ENCODE measurements at regions not wholly inside any gene's neighbourhood (a gene's known extent, or its start where the extent isn't known, plus 50 kb on each side); places are given as distances from the start of the nearest gene placed in this dataset.

- no peak overlapping the region for H3K4me3 Mint-ChIP-seq
- H3K27me3 Mint-ChIP-seq = no peaks in the 10 kb centered on the region
- ChIA-PET POLR2A (no interaction called here), CTCF (interaction anchor here in 1 of 2 donors (0.5 kb wide), 1 partner anchor 22 kb away, joined by 4 read pairs; no protein-coding TSS in a partner anchor)
- Histone ChIP-seq H3K4me3 (ENCODE audit: control insufficient read depth in 1 of 2, extremely low read depth in 1 of 2, low read length in 1 of 2) (no peak overlapping the region), H3K36me3 (ENCODE audit: control insufficient read depth in 2 of 2, extremely low read depth in 1 of 2, insufficient read depth in 1 of 2, low read length in 1 of 2) (no peaks in the 10 kb centered on the region), H3K4me1 (ENCODE audit: control insufficient read depth in 1 of 2, extremely low read depth in 1 of 2, insufficient read depth in 2 of 2, low read length in 2 of 2) (peaks cover 0 to 3% of the 10 kb centered on the region in 2 experiments), H3K27me3 (replicated peaks in 1 of 2; ENCODE audit: control insufficient read depth in 2 of 2, extremely low read depth in 1 of 2, insufficient read depth in 2 of 2, low read length in 1 of 2) (no peaks in the 10 kb centered on the region), H3K9me3 (no peaks in the 10 kb centered on the region), H3K27ac (ENCODE audit: low read length) (no peak overlapping the region)
- no peak for ATAC-seq (replicated peaks in 1 of 4)
- H3K4me1 Mint-ChIP-seq = no peaks in the 10 kb centered on the region
- no peaks in the 10 kb centered on the region for H3K36me3 Mint-ChIP-seq
- H3K9me3 Mint-ChIP-seq = peaks cover 0 to 7% (median 7%) of the 10 kb centered on the region in 3 donors
- WGBS (ENCODE audit: insufficient coverage) = 88% methylated on average over 1 of the region's 7 CpGs
- no peak for DNase-seq
- no peak overlapping the region for H3K27ac Mint-ChIP-seq
Measured at GRCh38 chr10:61163403-61163802, 219.4 kb upstream of the RHOBTB1 start.

- CTCF ChIA-PET = no interaction called here
- H3K36me3 Mint-ChIP-seq = no peaks in the 10 kb centered on the region
- H3K27ac Mint-ChIP-seq = no peak overlapping the region
- WGBS (ENCODE audit: insufficient coverage) = 57% methylated on average over 1 of the region's 4 CpGs
- Histone ChIP-seq H3K4me3 (ENCODE audit: control insufficient read depth in 1 of 2, extremely low read depth in 1 of 2, low read length in 1 of 2) (no peak overlapping the region), H3K27me3 (replicated peaks in 1 of 2; ENCODE audit: control insufficient read depth in 2 of 2, extremely low read depth in 1 of 2, insufficient read depth in 2 of 2, low read length in 1 of 2) (no peaks in the 10 kb centered on the region), H3K4me1 (ENCODE audit: control insufficient read depth in 1 of 2, extremely low read depth in 1 of 2, insufficient read depth in 2 of 2, low read length in 2 of 2) (peaks cover 0 to 3% of the 10 kb centered on the region in 2 experiments), H3K36me3 (ENCODE audit: control insufficient read depth in 2 of 2, extremely low read depth in 1 of 2, insufficient read depth in 1 of 2, low read length in 1 of 2) (no peaks in the 10 kb centered on the region), H3K27ac (ENCODE audit: low read length) (no peak overlapping the region), H3K9me3 (no peaks in the 10 kb centered on the region)
- no peak for ATAC-seq (replicated peaks in 1 of 4)
- H3K4me1 Mint-ChIP-seq = no peaks in the 10 kb centered on the region
- DNase-seq = no peak
- no peak overlapping the region for H3K4me3 Mint-ChIP-seq
- POLR2A ChIA-PET = no interaction called here
- no peaks in the 10 kb centered on the region for H3K9me3 Mint-ChIP-seq
- H3K27me3 Mint-ChIP-seq = no peaks in the 10 kb centered on the region
Measured at GRCh38 chr10:61160253-61160652, 216.3 kb upstream of the RHOBTB1 start.

GRCh38 chr10:61159253-61159652, 215.3 kb upstream of the RHOBTB1 start:
- Histone ChIP-seq H3K4me1 (ENCODE audit: control insufficient read depth in 1 of 2, extremely low read depth in 1 of 2, insufficient read depth in 2 of 2, low read length in 2 of 2) (peaks cover 0 to 3% of the 10 kb centered on the region in 2 experiments), H3K27me3 (replicated peaks in 1 of 2; ENCODE audit: control insufficient read depth in 2 of 2, extremely low read depth in 1 of 2, insufficient read depth in 2 of 2, low read length in 1 of 2) (no peaks in the 10 kb centered on the region), H3K27ac (ENCODE audit: low read length) (no peak overlapping the region), H3K4me3 (ENCODE audit: control insufficient read depth in 1 of 2, extremely low read depth in 1 of 2, low read length in 1 of 2) (no peak overlapping the region), H3K36me3 (ENCODE audit: control insufficient read depth in 2 of 2, extremely low read depth in 1 of 2, insufficient read depth in 1 of 2, low read length in 1 of 2) (no peaks in the 10 kb centered on the region), H3K9me3 (no peaks in the 10 kb centered on the region)
- CTCF ChIA-PET = no interaction called here
- H3K9me3 Mint-ChIP-seq = no peaks in the 10 kb centered on the region
- H3K27me3 Mint-ChIP-seq = peaks cover 0 to 5% of the 10 kb centered on the region in 2 donors
- ATAC-seq (replicated peaks in 1 of 4) (no peak), DNase-seq (no peak)
- H3K4me3 Mint-ChIP-seq = no peak overlapping the region
- 66% methylated on average over 2 of the region's 2 CpGs for WGBS (ENCODE audit: insufficient coverage)
- H3K4me1 Mint-ChIP-seq = no peaks in the 10 kb centered on the region
- no peak overlapping the region for H3K27ac Mint-ChIP-seq
- H3K36me3 Mint-ChIP-seq = no peaks in the 10 kb centered on the region
- POLR2A ChIA-PET = no interaction called here

GRCh38 chr10:61157182-61157581, 213.2 kb upstream of the RHOBTB1 start:
- Histone ChIP-seq H3K4me1 (ENCODE audit: control insufficient read depth in 1 of 2, extremely low read depth in 1 of 2, insufficient read depth in 2 of 2, low read length in 2 of 2) (peaks cover 0 to 3% of the 10 kb centered on the region in 2 experiments), H3K27me3 (replicated peaks in 1 of 2; ENCODE audit: control insufficient read depth in 2 of 2, extremely low read depth in 1 of 2, insufficient read depth in 2 of 2, low read length in 1 of 2) (no peaks in the 10 kb centered on the region), H3K36me3 (ENCODE audit: control insufficient read depth in 2 of 2, extremely low read depth in 1 of 2, insufficient read depth in 1 of 2, low read length in 1 of 2) (no peaks in the 10 kb centered on the region), H3K4me3 (ENCODE audit: control insufficient read depth in 1 of 2, extremely low read depth in 1 of 2, low read length in 1 of 2) (no peak overlapping the region), H3K27ac (ENCODE audit: low read length) (no peak overlapping the region), H3K9me3 (no peaks in the 10 kb centered on the region)
- WGBS (ENCODE audit: insufficient coverage) = no CpG with 5 or more reads among the region's 8 CpGs
- Mint-ChIP-seq H3K36me3 (no peaks in the 10 kb centered on the region), H3K4me3 (no peak overlapping the region), H3K27me3 (peaks cover 0 to 13% of the 10 kb centered on the region in 2 donors), H3K4me1 (no peaks in the 10 kb centered on the region), H3K27ac (no peak overlapping the region), H3K9me3 (no peaks in the 10 kb centered on the region)
- CTCF ChIA-PET = no interaction called here
- POLR2A ChIA-PET = no interaction called here
- ATAC-seq (replicated peaks in 1 of 4) (no peak), DNase-seq (no peak)

- no peaks in the 10 kb centered on the region for H3K4me1 Mint-ChIP-seq
- no peak for ATAC-seq (replicated peaks in 1 of 4)
- Histone ChIP-seq H3K27me3 (replicated peaks in 1 of 2; ENCODE audit: control insufficient read depth in 2 of 2, extremely low read depth in 1 of 2, insufficient read depth in 2 of 2, low read length in 1 of 2) (no peaks in the 10 kb centered on the region), H3K4me1 (ENCODE audit: control insufficient read depth in 1 of 2, extremely low read depth in 1 of 2, insufficient read depth in 2 of 2, low read length in 2 of 2) (no peaks in the 10 kb centered on the region), H3K4me3 (ENCODE audit: control insufficient read depth in 1 of 2, extremely low read depth in 1 of 2, low read length in 1 of 2) (no peak overlapping the region), H3K27ac (ENCODE audit: low read length) (no peak overlapping the region), H3K36me3 (ENCODE audit: control insufficient read depth in 2 of 2, extremely low read depth in 1 of 2, insufficient read depth in 1 of 2, low read length in 1 of 2) (no peaks in the 10 kb centered on the region), H3K9me3 (no peaks in the 10 kb centered on the region)
- POLR2A ChIA-PET = no interaction called here
- WGBS (ENCODE audit: insufficient coverage) = no CpG with 5 or more reads among the region's 3 CpGs
- DNase-seq = no peak
- CTCF ChIA-PET = interaction anchor here (0.6 kb wide), 2 partner anchors 12 to 79 kb away, joined by 3 read pairs; no protein-coding TSS in a partner anchor
- no peak overlapping the region for H3K27ac Mint-ChIP-seq
- no peaks in the 10 kb centered on the region for H3K36me3 Mint-ChIP-seq
- peaks cover 0 to 13% of the 10 kb centered on the region in 2 donors for H3K27me3 Mint-ChIP-seq
- no peaks in the 10 kb centered on the region for H3K9me3 Mint-ChIP-seq
- no peak overlapping the region for H3K4me3 Mint-ChIP-seq
Measured at GRCh38 chr10:61153771-61154170, 209.8 kb upstream of the RHOBTB1 start.

GRCh38 chr10:61151059-61151458, 207.1 kb upstream of the RHOBTB1 start:
- Histone ChIP-seq H3K4me3 (ENCODE audit: control insufficient read depth in 1 of 2, extremely low read depth in 1 of 2, low read length in 1 of 2) (no peak overlapping the region), H3K36me3 (ENCODE audit: control insufficient read depth in 2 of 2, extremely low read depth in 1 of 2, insufficient read depth in 1 of 2, low read length in 1 of 2) (no peaks in the 10 kb centered on the region), H3K27ac (ENCODE audit: low read length) (no peak overlapping the region), H3K27me3 (replicated peaks in 1 of 2; ENCODE audit: control insufficient read depth in 2 of 2, extremely low read depth in 1 of 2, insufficient read depth in 2 of 2, low read length in 1 of 2) (no peaks in the 10 kb centered on the region), H3K4me1 (ENCODE audit: control insufficient read depth in 1 of 2, extremely low read depth in 1 of 2, insufficient read depth in 2 of 2, low read length in 2 of 2) (no peaks in the 10 kb centered on the region), H3K9me3 (no peaks in the 10 kb centered on the region)
- Mint-ChIP-seq H3K27me3 (peaks cover 4 to 13% of the 10 kb centered on the region in 2 donors), H3K36me3 (no peaks in the 10 kb centered on the region), H3K4me1 (no peaks in the 10 kb centered on the region), H3K9me3 (no peaks in the 10 kb centered on the region), H3K4me3 (no peak overlapping the region), H3K27ac (no peak overlapping the region)
- ChIA-PET POLR2A (no interaction called here), CTCF (no interaction called here)
- no peak for ATAC-seq (replicated peaks in 1 of 4)
- DNase-seq = no peak
- no CpG with 5 or more reads among the region's 1 CpG for WGBS (ENCODE audit: insufficient coverage)

- Mint-ChIP-seq H3K27me3 (peaks cover 0 to 4% of the 10 kb centered on the region in 2 donors), H3K36me3 (no peaks in the 10 kb centered on the region), H3K9me3 (no peaks in the 10 kb centered on the region), H3K4me3 (no peak overlapping the region), H3K4me1 (no peaks in the 10 kb centered on the region), H3K27ac (no peak overlapping the region)
- Histone ChIP-seq H3K27ac (ENCODE audit: low read length) (no peak overlapping the region), H3K27me3 (replicated peaks in 1 of 2; ENCODE audit: control insufficient read depth in 2 of 2, extremely low read depth in 1 of 2, insufficient read depth in 2 of 2, low read length in 1 of 2) (no peaks in the 10 kb centered on the region), H3K4me1 (ENCODE audit: control insufficient read depth in 1 of 2, extremely low read depth in 1 of 2, insufficient read depth in 2 of 2, low read length in 2 of 2) (no peaks in the 10 kb centered on the region), H3K36me3 (ENCODE audit: control insufficient read depth in 2 of 2, extremely low read depth in 1 of 2, insufficient read depth in 1 of 2, low read length in 1 of 2) (no peaks in the 10 kb centered on the region), H3K9me3 (no peaks in the 10 kb centered on the region), H3K4me3 (ENCODE audit: control insufficient read depth in 1 of 2, extremely low read depth in 1 of 2, low read length in 1 of 2) (no peak overlapping the region)
- POLR2A ChIA-PET = no interaction called here
- CTCF ChIA-PET = no interaction called here
- ATAC-seq (replicated peaks in 1 of 4) (no peak), DNase-seq (no peak)
Measured at GRCh38 chr10:61148451-61148850, 204.5 kb upstream of the RHOBTB1 start.
